Heart left ventricle (tissue), 13 donors: ENCODE measurements at regions not wholly inside any gene's neighbourhood (a gene's known extent, or its start where the extent isn't known, plus 50 kb on each side); places are given as distances from the start of the nearest gene placed in this dataset.

Experiments
- CTCF ChIP-seq, 12 donors: fragments of 200-600 bp; sonication (generic) in 4 of 12; IDR thresholded peaks; one replicate each; pipeline versions ENCODE4 v1.5.0 to v1.8.0; 2018 to 2022; ENCODE audit warnings: antibody characterized with exemption in 12 of 12, mild to moderate bottlenecking in 5 of 12
- POLR2A ChIP-seq, 2 donors: fragments of 450-650 bp; IDR thresholded peaks; one replicate each; pipeline ENCODE4 v1.6.1; 2017; ENCODE audit warnings: antibody characterized with exemption in 2 of 2, mild to moderate bottlenecking in 2 of 2, moderate library complexity in 2 of 2
- donor health status: ischemic (EF 13 %, LVEDD 7.1; RV severe dilation, severe dysfunction).
- donor health status: DM: no; HTN: yes; CAD: no.
- donor health status: DM: no; HTN: no; CAD: no.
- donor health status: ischemic (EF 25% LVEDD 6.9; RV normal size, moderate dysfunction).
- donor health status: ischemic (EF 25% LVEDD 5.7; RV mildly dilated, moderate dysfunction).
- donor health status: ischemic (EF 35%, LVEDD 5.7; RV mildly dilated, moderate dysfunction).
- donor health status: nonischemic (EF 11% LVEDD 7.7; RV severe dilation, severe dysfunction).
- donor health status: DM: yes; HTN: yes; CAD: no.
- donor health status: PGD.
- donor health status: ischemic (EF 29% LVEDD 5.4; RV normal size, mild dysfunction).
- donor health status: nonischemic (EF 23%, LVEDD 6.1; RV moderate dilation, normal function).

DNA sequence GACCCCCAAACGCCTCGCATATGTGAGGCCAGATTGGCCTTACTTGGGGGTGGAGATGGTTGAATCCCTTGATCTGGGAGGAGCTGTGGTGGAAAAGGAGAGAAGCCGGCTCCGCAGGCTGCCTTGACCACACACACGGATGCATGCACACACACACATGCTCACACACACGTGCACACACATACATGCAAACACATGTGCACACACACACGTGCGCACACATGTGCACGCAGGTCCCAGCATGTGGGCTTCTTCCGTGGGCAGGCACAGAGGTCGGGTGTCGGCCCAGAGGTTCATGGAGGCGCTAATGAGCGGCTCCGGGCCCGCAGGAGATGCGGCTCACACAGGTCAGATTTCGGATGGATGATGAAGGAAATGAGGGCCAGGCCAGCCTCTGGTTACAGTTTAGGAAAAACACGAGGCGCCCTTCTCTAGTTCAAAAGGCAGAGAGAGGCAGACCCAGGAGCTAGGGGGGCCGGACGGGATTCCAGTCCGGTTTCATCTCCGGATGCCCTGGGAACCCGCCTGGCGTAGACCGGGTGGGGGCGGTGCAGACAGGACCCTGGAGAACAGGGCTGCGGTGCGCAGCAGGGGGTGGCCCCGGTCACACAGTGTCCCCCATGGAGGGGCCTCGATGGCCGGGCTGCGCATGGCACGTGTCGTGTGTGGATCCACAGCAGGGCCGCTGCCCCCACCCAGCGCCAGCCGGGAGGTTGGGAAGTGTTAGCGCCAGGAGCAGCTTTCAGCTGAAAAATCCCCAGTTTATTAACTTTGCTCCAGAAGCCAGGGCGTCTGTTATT, 91.1 kb upstream of the ACTRT2 start:
- TF ChIP-seq CTCF (IDR thresholded peaks at IDR 0.05), result no peak
- TF ChIP-seq POLR2A (IDR thresholded peaks at IDR 0.05), result no peak
